ENCODE measurements at regions not wholly inside any gene's neighbourhood (a gene's known extent, or its start where the extent isn't known, plus 50 kb on each side); places are given as distances from the start of the nearest gene placed in this dataset.

- TF ChIP-seq CREB1 (IDR thresholded peaks at IDR 0.05) = peak; percentile 66; the same call in 1 of the 2 replicates
- no peak for TF ChIP-seq CREB1 (CRISPR knock-in tag; IDR thresholded peaks at IDR 0.05)
- TF ChIP-seq MIER2 (CRISPR knock-in tag; IDR thresholded peaks at IDR 0.05) = no peak
- Histone ChIP-seq H4K20me1 (ENCODE audit: insufficient read depth, low read length) (no peaks in the 10 kb centered on the region), H3K9ac (ENCODE audit: insufficient read depth, low read depth, low read length) (no peak overlapping the region), H3K27ac (ENCODE audit: extremely low read length, insufficient read depth, low read length) (no peak overlapping the region), H3K36me3 (replicated peaks in 1 of 2; ENCODE audit: control insufficient read depth in 1 of 2, insufficient read depth in 2 of 2, low read length in 2 of 2) (no peaks in the 10 kb centered on the region), H3K79me2 (ENCODE audit: insufficient read depth, low read length) (no peaks in the 10 kb centered on the region), H2AFZ (ENCODE audit: low read length) (no peak overlapping the region), H3K4me2 (ENCODE audit: low read depth, low read length) (no peak overlapping the region), H3K4me3 (replicated peaks in 1 of 3; ENCODE audit: insufficient read depth in 1 of 3, low read depth in 2 of 3, low read length in 3 of 3) (no peak overlapping the region), H3K27me3 (ENCODE audit: control insufficient read depth in 1 of 2, insufficient read depth in 2 of 2, low read length in 2 of 2) (0 out of 5 replicates have a peak, but pooled peaks cover 0 to 3% of the 10 kb centered on the region in 2 experiments), H3K4me1 (ENCODE audit: insufficient read depth, low read length) (no peaks in the 10 kb centered on the region), H3K9me3 (ENCODE audit: low read length) (no peaks in the 10 kb centered on the region)
- ATAC-seq (no peak), FAIRE-seq (no peak), DNase-seq (ENCODE audit: low spot score) (no peak)
- ChIA-PET CTCF (ENCODE audit: low intra/inter-chr PET ratio, low total read pairs) (no interaction called here), POLR2A (no interaction called here)
- in situ Hi-C loops (cut with HindIII; ENCODE audit: extremely low pct_ligation_motif_present, low pct_unique_long_range_greater_than_20kb) (no loop called here), intact Hi-C loops (cut with micrococcal nuclease; ENCODE audit: unreplicated experiment) (no loop called here)
- BruUV-seq (replicated peaks) = no TSS peak
- WGBS (ENCODE audit: low lambda C conversion rate) = 20% methylated on average over 5 of the region's 5 CpGs
Observed at GRCh38 chr4:169869490-169869889, 111.7 kb upstream of the HPF1 start.

DNA sequence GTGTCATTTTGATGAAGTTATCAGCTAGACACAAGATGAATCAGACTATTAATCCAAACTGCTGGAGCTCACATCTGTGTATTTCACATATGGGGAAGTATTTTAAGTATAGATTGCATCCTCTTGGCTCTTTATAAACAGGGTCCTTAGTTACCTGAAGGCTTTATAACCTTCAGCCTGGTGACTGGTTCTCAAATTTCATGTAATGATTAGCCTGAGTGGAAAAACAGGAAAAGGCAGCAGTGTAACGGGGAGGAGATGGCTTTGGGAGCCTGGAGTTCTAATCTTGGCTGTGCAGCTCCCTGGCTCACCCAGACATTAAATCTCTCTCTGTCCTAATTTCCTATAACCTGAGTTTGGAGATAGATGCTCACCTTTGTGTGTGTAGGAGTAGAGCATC is 103.8 kb upstream of the HPF1 start:
- H3K27me3 ChIP-seq (ENCODE audit: control insufficient read depth in 1 of 2, insufficient read depth in 2 of 2, low read length in 2 of 2) = no peaks in the 10 kb centered on the region
- no peak overlapping the region for H2AFZ ChIP-seq (ENCODE audit: low read length)
- no peak for ATAC-seq
- no TSS peak for BruUV-seq (replicated peaks)
- no peak for FAIRE-seq
- H3K79me2 ChIP-seq (ENCODE audit: insufficient read depth, low read length) = no peaks in the 10 kb centered on the region
- POLR2A ChIA-PET = no interaction called here
- no peak for DNase-seq (ENCODE audit: low spot score)
- H3K4me3 ChIP-seq (replicated peaks in 1 of 3; ENCODE audit: insufficient read depth in 1 of 3, low read depth in 2 of 3, low read length in 3 of 3) = no peak overlapping the region
- no peak overlapping the region for H3K9ac ChIP-seq (ENCODE audit: insufficient read depth, low read depth, low read length)
- H3K4me1 ChIP-seq (ENCODE audit: insufficient read depth, low read length) = no peaks in the 10 kb centered on the region
- no peak overlapping the region for H3K4me2 ChIP-seq (ENCODE audit: low read depth, low read length)
- 0% methylated on average over 1 of the region's 1 CpG for WGBS (ENCODE audit: low lambda C conversion rate)
- H3K27ac ChIP-seq (ENCODE audit: extremely low read length, insufficient read depth, low read length) = no peak overlapping the region
- CTCF ChIA-PET (ENCODE audit: low intra/inter-chr PET ratio, low total read pairs) = no interaction called here
- in situ Hi-C loops (cut with HindIII; ENCODE audit: extremely low pct_ligation_motif_present, low pct_unique_long_range_greater_than_20kb) = no loop called here
- H3K9me3 ChIP-seq (ENCODE audit: low read length) = no peaks in the 10 kb centered on the region
- no peak for TF ChIP-seq ZNF567 (CRISPR knock-in tag; IDR thresholded peaks at IDR 0.05; ENCODE audit: borderline replicate concordance)
- no peak for TF ChIP-seq NONO (IDR thresholded peaks at IDR 0.05)
- no peak for TF ChIP-seq NONO (CRISPR knock-in tag; conservative IDR thresholded peaks at IDR 0.05)
- TF ChIP-seq ZNF883 (CRISPR knock-in tag; IDR thresholded peaks at IDR 0.05; ENCODE audit: not compliant biosample characterization) = no peak
- no peak for TF ChIP-seq NFATC3 (CRISPR knock-in tag; IDR thresholded peaks at IDR 0.05)
- TF ChIP-seq RFX5 (IDR thresholded peaks at IDR 0.05; ENCODE audit: low read depth, low read length) = no peak
- TF ChIP-seq ZNF451 (CRISPR knock-in tag; IDR thresholded peaks at IDR 0.05) = no peak
- no peak for TF ChIP-seq KLF11 (CRISPR knock-in tag; IDR thresholded peaks at IDR 0.05)
- no peak for TF ChIP-seq EEA1 (CRISPR knock-in tag; IDR thresholded peaks at IDR 0.05; ENCODE audit: borderline replicate concordance)
- TF ChIP-seq CREM (IDR thresholded peaks at IDR 0.05) = no peak
- TF ChIP-seq CREM (CRISPR knock-in tag; IDR thresholded peaks at IDR 0.05) = no peak
- TF ChIP-seq, protein P1, sequence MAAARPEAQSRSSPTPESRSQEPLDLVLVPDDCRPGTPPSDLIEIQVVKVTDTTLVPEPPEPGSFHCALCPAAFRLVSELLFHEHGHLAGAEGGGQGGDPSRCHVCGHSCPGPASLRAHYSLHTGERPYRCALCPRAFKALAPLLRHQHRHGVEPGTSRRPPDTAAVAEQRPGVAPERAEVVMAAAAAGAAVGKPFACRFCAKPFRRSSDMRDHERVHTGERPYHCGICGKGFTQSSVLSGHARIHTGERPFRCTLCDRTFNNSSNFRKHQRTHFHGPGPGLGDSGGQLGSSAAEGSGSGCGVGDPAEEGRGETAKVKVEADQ (CRISPR knock-in tag; IDR thresholded peaks at IDR 0.05; ENCODE audit: borderline replicate concordance) = no peak
- no peak for TF ChIP-seq ZNF24 (IDR thresholded peaks at IDR 0.05)
- H4K20me1 ChIP-seq (ENCODE audit: insufficient read depth, low read length) = no peaks in the 10 kb centered on the region
- intact Hi-C loops (cut with micrococcal nuclease; ENCODE audit: unreplicated experiment) = no loop called here
- H3K36me3 ChIP-seq (replicated peaks in 1 of 2; ENCODE audit: control insufficient read depth in 1 of 2, insufficient read depth in 2 of 2, low read length in 2 of 2) = no peaks in the 10 kb centered on the region

All from HepG2 (cell line).